Liver (tissue), 3 donors: ENCODE measurements at regions not wholly inside any gene's neighbourhood (a gene's known extent, or its start where the extent isn't known, plus 50 kb on each side); places are given as distances from the start of the nearest gene placed in this dataset.

ENCODE experiments used
- ATF3 ChIP-seq: IDR thresholded peaks from 2 replicates; pipeline ENCODE4 v1.6.1; 2016; ENCODE audit warnings: antibody characterized with exemption
- CTCF ChIP-seq: fragments of 150-350 bp; IDR thresholded peaks from 2 replicates; pipeline ENCODE4 v1.5.1; 2017; ENCODE audit warnings: improper control_type of control experiment, low read depth, low read length; ENCODE audit not compliant: missing input control
- MAX ChIP-seq: IDR thresholded peaks from 2 replicates; pipeline ENCODE4 v1.6.1; 2016; ENCODE audit warnings: antibody characterized with exemption
- REST ChIP-seq: IDR thresholded peaks from 2 replicates; pipeline ENCODE4 v1.6.1; 2016; ENCODE audit warnings: antibody characterized with exemption, mild to moderate bottlenecking
- RXRA ChIP-seq, 2 donors: IDR thresholded peaks; 2 replicates each; pipeline ENCODE4 v1.6.1; 2017 to 2018; ENCODE audit warnings: antibody characterized with exemption in 2 of 2, mild to moderate bottlenecking in 1 of 2
- SP1 ChIP-seq: IDR thresholded peaks from 2 replicates; pipeline ENCODE4 v1.6.1; 2018; ENCODE audit warnings: antibody characterized with exemption, mild to moderate bottlenecking
- TAF1 ChIP-seq: conservative IDR thresholded peaks from 2 replicates; pipeline ENCODE4 v1.6.1; 2016; ENCODE audit warnings: antibody characterized with exemption, mild to moderate bottlenecking
- YY1 ChIP-seq: IDR thresholded peaks from 2 replicates; pipeline ENCODE4 v1.6.1; 2016; ENCODE audit warnings: antibody characterized with exemption, mild to moderate bottlenecking
- ZBTB33 ChIP-seq: IDR thresholded peaks from 2 replicates; pipeline ENCODE4 v1.6.1; 2016; ENCODE audit warnings: antibody characterized with exemption
- donor health status: healthy.
- donor health status: healthy.

- TF ChIP-seq REST (no peak), MAX (no peak), CTCF (no peak), YY1 (no peak), ATF3 (no peak), TAF1 (no peak), ZBTB33 (no peak), SP1 (no peak), RXRA (IDR thresholded peaks at IDR 0.05) (no peak)
Observed at GRCh38 chr7:124120911-124121310, 88.0 kb upstream of the TMEM229A start.
